ENCODE measurements at regions not wholly inside any gene's neighbourhood (a gene's known extent, or its start where the extent isn't known, plus 50 kb on each side); places are given as distances from the start of the nearest gene placed in this dataset.

DNA sequence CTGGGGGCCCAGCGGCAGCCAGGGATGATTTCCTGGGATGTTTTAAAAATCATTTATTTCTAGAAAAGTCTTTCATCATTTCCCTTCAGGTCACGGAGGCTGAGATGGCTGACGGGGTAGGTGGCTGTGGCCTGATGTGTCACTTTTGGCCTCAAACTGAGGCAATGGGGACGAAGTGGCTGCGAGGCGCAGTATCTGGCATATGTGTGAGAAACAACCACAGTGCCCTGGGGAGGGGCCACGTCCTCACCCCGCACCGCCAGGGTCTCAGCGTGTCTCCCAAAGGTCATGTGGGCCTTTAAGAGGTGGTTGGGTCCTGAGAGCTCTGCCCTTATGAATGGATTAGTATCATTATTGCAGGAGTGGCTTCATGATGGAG, 120.0 kb downstream of the CEBPB start:
- in situ Hi-C loops (cut with MboI; ENCODE audit: low sequenced_read_pairs in 4 of 4) = no loop called here
- H3K9me3 ChIP-seq = no peaks in the 10 kb centered on the region
- H3K27ac ChIP-seq = peak overlapping the region in 2 of 4 donors; percentile 41 to 92
- no peaks in the 10 kb centered on the region for H3K36me3 ChIP-seq
- H3K27me3 ChIP-seq = no peaks in the 10 kb centered on the region
- H3K4me1 ChIP-seq = peaks cover 31 to 33% of the 10 kb centered on the region in 2 donors
- DNase-seq (no peak), ATAC-seq (no peak)
- no peak overlapping the region for H3K4me3 ChIP-seq
- no peak for TF ChIP-seq POLR2A (IDR thresholded peaks at IDR 0.05)
- TF ChIP-seq, protein P1, sequence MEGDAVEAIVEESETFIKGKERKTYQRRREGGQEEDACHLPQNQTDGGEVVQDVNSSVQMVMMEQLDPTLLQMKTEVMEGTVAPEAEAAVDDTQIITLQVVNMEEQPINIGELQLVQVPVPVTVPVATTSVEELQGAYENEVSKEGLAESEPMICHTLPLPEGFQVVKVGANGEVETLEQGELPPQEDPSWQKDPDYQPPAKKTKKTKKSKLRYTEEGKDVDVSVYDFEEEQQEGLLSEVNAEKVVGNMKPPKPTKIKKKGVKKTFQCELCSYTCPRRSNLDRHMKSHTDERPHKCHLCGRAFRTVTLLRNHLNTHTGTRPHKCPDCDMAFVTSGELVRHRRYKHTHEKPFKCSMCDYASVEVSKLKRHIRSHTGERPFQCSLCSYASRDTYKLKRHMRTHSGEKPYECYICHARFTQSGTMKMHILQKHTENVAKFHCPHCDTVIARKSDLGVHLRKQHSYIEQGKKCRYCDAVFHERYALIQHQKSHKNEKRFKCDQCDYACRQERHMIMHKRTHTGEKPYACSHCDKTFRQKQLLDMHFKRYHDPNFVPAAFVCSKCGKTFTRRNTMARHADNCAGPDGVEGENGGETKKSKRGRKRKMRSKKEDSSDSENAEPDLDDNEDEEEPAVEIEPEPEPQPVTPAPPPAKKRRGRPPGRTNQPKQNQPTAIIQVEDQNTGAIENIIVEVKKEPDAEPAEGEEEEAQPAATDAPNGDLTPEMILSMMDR (IDR thresholded peaks at IDR 0.05 in 4 of 5, conservative IDR thresholded peaks at IDR 0.05 in 1 of 5) = no peak
- intact Hi-C loops (cut with DNase I; ENCODE audit: low total_unique reads) = no loop called here

DNA sequence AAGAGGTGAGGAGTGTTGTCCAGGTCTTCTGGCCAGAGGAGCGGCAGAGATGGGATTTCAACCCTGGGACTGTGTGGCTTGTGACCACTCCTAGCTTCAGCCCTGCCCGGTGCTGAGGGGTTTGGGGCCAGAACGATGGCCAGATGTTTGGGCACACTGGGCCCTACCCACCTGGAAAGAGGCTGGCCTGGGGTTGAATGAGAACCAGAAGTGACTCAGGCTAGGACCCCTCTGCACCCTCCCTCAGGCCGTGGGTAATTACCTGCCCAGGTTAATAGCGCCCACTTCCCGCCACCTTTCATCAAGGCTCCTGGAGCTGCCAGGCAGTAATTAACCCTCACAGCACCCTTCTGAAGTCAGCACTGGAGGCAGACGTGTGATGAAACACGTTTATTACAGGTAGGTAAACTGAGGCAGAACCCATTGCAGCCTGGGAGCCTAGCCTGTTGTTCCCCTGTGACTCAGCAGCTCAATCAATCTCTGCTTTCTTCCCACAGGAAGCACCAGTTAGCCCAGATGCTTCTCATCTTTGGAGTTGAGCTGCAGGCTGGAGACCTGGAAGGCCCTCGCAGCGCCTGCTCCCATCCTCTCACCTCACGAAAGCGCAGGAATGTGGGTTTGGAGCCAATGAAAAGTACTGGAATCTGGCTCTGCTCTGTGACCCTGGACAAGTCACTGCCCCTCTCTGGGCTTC, 120.8 kb downstream of the CEBPB start:
- Histone ChIP-seq H3K27ac (peak overlapping the region in 2 of 4 donors; percentile 41 to 50), H3K36me3 (no peaks in the 10 kb centered on the region), H3K27me3 (no peaks in the 10 kb centered on the region), H3K4me3 (no peak overlapping the region), H3K9me3 (no peaks in the 10 kb centered on the region), H3K4me1 (peaks cover 23 to 25% of the 10 kb centered on the region in 2 donors)
- TF ChIP-seq POLR2A (IDR thresholded peaks at IDR 0.05) = no peak
- TF ChIP-seq, protein P1 (IDR thresholded peaks at IDR 0.05 in 4 of 5, conservative IDR thresholded peaks at IDR 0.05 in 1 of 5) = no peak
- ATAC-seq (no peak), DNase-seq (no peak)
- intact Hi-C loops (cut with DNase I; ENCODE audit: low total_unique reads) (no loop called here), in situ Hi-C loops (cut with MboI; ENCODE audit: low sequenced_read_pairs in 4 of 4) (no loop called here)

DNA sequence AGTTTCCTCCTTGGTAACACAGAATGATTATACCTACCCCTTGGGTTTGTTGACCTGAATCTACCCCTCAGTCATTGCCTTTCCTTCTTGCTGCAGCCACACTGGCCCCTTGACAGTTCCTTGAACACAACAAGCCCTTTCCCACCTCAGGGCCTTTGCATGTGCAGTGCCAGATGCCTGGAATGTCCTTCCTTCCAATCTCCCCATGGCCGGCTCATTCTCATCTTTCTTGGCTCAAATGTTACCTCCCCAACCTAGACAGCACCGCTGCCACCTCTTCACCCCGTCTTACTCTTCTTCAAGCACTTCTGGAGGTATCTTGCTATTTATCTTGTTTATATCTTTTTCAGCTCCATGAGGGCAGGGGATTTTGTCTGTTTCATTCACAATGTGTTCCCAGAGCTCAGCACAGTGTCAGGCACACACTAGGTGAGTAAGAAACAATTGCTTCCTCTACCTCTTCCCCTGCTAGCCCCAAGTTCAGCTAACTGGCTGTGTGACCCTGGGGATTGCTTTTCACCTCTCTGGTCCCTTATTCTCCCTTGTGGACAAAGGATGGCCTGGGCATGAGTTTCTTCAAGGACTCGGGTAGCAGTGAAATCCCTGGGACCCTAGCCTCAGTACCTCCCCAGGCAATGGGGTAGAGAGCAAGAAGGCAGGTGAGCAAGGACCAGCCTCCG, 121.5 kb downstream of the CEBPB start:
- DNase-seq = no peak
- Histone ChIP-seq H3K36me3 (no peaks in the 10 kb centered on the region), H3K4me3 (no peak overlapping the region), H3K27me3 (no peaks in the 10 kb centered on the region), H3K9me3 (no peaks in the 10 kb centered on the region), H3K4me1 (peaks cover 18 to 20% of the 10 kb centered on the region in 2 donors), H3K27ac (peak overlapping the region; percentile 37 to 57 (median 52))
- intact Hi-C loops (cut with DNase I; ENCODE audit: low total_unique reads) (no loop called here), in situ Hi-C loops (cut with MboI; ENCODE audit: low sequenced_read_pairs in 4 of 4) (no loop called here)
- TF ChIP-seq POLR2A (IDR thresholded peaks at IDR 0.05) = no peak
- TF ChIP-seq, protein P1 (IDR thresholded peaks at IDR 0.05 in 4 of 5, conservative IDR thresholded peaks at IDR 0.05 in 1 of 5) = no peak
- no peak for ATAC-seq

DNA sequence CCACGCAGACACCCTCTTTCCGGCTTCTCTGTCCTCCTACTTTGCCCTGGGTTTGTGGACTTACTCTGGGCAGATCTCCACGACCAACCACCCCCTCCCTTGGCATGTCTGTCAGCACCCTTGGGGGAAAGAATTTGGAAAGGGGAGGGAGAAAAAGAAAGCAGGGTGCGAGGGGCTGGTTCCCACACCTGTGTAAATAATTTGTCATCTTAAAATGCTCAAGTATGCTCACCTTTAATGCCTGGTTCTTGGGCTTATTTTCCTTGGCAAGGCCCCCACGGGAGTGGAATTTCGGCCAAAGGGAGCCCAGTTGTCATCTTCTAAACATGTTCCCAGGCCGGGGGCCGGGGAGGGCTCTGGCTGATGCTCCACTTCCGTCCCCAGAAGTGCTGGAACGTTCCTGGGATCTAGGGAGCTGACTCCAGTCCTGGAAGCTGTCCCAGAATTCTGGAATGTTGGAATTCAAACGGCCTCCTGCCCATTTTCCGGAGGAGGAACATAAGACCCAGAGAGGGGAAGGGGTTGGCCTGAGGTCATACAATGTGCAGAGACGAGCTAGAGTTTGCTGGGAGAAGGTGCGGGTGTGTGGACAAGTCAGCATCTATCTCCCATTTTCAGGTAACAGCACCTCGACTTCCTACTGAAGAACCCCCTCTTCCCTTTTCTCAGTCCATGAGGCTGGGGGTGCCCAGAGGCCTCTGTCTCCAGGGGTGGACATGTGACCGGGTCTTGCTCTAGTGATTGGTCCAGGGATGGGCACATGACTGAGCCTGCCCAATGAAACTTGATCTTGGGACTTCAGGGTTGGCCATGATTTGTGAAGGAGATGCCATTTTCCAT, 122.3 kb downstream of the CEBPB start:
- intact Hi-C loops (cut with DNase I; ENCODE audit: low total_unique reads) = no loop called here
- no peaks in the 10 kb centered on the region for H3K36me3 ChIP-seq
- in situ Hi-C loops (cut with MboI; ENCODE audit: low sequenced_read_pairs in 4 of 4) = no loop called here
- TF ChIP-seq, protein P1 (IDR thresholded peaks at IDR 0.05 in 4 of 5, conservative IDR thresholded peaks at IDR 0.05 in 1 of 5) = no peak
- no peak for TF ChIP-seq POLR2A (IDR thresholded peaks at IDR 0.05)
- H3K9me3 ChIP-seq = no peaks in the 10 kb centered on the region
- H3K4me1 ChIP-seq = peaks cover 14 to 20% of the 10 kb centered on the region in 2 donors
- H3K4me3 ChIP-seq = no peak overlapping the region
- H3K27ac ChIP-seq = peak overlapping the region; percentile 37 to 57 (median 52)
- H3K27me3 ChIP-seq = no peaks in the 10 kb centered on the region
- ATAC-seq (no peak), DNase-seq (peak; percentile 38 to 66)

All from gastrocnemius medialis (tissue), 4 donors.